Hematopoietic multipotent progenitor cell (in vitro differentiated cells): ENCODE measurements at regions not wholly inside any gene's neighbourhood (a gene's known extent, or its start where the extent isn't known, plus 50 kb on each side); places are given as distances from the start of the nearest gene placed in this dataset.
"Not testable (repeated sequence)": the region's sequence is repeated elsewhere in the genome, so short reads cannot be mapped to it uniquely, and the experiment has no call there.

ENCODE experiments used
- DNase-seq, 3 donors: peaks; one replicate each; pipeline ENCODE4 v3.0.0-alpha.2; 2011 to 2015; ENCODE audit warnings: low read depth in 2 of 3, low spot score in 2 of 3

DNA sequence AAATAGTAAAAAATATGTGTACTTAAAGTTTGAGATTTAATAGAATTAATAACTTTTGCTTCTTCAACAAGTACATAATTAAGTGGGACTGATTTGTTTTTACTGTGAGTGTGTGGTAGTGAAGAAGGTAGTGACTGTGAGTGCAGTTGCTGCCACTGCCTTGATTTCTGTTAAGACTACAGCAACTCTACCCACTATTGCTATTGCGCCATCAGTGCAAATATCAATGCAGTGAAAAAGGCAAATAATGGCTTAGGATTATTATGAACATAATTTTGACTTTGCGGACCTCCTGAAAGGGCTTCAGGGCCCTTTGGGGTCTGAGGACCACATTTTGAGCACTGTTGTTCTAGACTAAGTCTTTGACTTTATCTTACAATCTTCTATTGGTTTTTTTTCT is 112.0 kb upstream of the PITX1 start:
- DNase-seq = no peak

GRCh38 chr5:135143682-135144081 is 109.7 kb upstream of the PITX1 start:
- DNase-seq = not testable (repeated sequence)

- no peak for DNase-seq
Observed at GRCh38 chr5:135141303-135142268, 107.6 kb upstream of the PITX1 start.

- no peak for DNase-seq
Observed at GRCh38 chr5:135140446-135141204, 106.6 kb upstream of the PITX1 start.

GRCh38 chr5:135139381-135140134 is 105.5 kb upstream of the PITX1 start:
- DNase-seq = no peak

GRCh38 chr5:135138116-135138850 is 104.3 kb upstream of the PITX1 start:
- no peak for DNase-seq

DNA sequence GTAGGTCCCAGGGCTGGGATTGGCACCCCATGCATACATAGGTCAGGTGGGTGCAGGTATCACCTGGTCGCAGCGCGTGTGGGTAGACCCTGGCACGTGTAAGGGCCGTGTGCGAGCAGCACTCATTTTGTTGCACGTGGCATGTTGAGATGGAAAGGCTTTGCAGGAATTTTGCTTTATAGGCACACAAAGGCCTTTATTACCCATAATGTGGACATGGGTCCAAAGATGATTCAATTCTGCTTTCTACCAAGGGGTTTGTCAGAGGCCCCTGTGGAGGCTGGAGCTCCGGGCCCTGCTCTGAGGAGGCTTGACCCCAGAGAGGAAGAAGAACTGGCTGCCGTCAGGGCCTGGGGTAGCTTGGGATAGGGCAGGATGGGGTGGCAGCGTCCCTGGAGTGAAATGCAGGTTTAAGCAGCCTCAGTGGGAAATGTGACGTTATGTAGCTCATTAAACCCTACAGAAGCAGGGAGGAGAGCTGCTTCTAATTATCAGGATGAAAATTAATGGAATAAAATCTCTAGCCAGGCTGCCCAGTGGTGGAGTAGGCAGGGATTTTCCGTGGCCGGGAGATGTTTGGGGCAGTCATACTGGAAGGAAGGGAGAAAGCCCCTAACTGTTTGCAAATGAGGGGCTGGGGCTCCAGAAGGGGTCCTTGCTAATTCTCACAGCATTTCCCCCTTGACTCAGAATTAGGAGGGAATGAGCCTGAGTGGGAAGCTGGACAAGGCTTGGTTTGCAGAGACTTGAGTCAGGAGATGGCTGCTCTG is 103.3 kb upstream of the PITX1 start:
- no peak for DNase-seq

DNA sequence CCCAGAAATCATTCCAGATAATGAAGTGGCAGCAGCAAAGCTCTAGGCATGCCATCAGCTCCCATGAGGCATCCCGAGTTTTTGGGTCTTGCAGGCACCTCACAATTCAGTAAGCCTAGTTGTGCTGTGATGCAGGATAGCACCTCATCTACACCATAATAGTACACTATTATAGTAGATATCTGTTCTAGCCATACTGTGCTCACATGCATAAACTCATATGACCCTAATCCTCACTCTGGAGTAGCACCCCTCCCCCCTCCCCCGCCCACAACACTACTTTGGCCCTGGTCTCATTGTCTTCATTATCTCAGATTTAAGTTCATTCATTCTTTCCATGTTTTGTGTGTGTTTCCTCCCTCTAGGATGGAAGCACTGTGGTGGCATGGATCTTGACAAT is 102.5 kb upstream of the PITX1 start:
- no peak for DNase-seq

GRCh38 chr5:135135530-135136226 is 101.7 kb upstream of the PITX1 start:
- no peak for DNase-seq

DNA sequence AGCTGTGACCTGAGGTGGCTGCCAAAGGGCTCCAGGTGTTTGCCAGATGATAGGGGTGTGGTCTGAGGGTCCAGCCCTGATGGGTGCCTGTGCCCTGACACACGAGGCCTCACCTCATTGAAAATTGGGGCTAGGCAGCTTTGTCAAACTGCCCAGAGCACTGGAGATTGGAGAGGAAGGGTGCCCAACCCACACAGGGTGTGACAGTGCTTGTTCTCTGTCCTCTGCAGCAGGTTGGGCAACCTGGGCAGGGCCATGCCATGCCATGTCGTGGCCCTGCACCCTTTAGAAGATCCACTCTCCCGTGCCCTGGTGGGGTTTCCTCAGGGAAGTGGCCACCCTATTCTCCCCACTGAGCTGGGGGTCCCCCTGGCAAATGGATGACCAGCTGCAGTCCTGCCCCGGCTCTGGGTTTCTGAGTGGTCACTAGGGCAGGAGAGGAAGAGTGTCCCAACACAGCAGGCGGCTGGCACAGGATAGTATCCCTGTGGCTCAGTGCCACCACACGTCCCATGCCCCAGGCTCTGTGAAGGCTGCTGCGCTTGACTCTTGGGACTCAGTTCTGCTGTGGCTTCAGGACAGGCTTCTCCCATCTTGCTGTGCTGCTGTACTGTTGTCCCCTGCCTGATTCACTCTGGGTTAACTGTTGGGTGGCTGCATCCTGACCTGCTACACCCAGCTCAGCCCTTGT is 100.8 kb upstream of the PITX1 start:
- DNase-seq = no peak

DNA sequence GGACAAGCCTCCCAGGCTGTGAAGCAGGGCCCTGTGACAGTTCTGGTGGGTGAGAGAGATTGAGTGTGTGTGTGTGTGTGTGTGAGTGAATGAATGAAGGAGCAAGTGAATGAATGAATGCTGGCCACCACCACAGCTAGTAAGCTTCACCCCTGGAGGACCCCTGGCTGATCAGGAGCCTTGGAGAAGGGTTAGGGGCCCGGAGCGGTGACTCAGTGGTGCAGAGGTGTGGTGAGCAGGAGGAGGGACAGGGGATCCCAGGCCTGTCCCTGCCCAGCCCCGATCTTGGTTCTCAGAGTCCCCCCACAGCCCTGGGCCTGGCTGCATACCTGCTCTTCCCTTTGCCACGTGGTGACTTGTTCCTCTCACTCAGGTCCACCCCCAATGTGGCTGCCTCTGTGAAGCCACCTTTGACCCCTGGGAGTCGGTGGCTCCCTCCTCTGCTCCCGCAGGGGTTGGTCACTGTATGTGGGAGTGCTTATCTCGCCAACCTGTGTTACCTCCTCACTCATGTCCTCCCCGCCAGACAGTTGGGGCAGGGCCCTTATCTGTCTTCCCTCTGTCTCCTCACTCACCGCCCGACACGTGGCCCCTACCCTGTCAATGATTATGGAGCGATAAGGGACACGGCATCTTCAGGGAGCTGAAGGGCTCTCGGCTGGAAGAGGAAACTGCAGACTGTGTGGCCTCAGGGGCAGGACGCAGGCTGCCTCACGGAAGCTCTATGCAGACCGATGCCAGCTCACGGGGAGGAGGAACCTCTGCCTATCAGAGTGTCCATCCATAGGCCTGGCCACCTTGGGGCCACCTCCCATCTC is 99.9 kb upstream of the PITX1 start:
- DNase-seq = peak in 2 of 3 donors; percentile 9 to 15

- no peak for DNase-seq
Observed at GRCh38 chr5:135133181-135133580, 99.2 kb upstream of the PITX1 start.

- no peak for DNase-seq
Observed at GRCh38 chr5:135131801-135132680, 98.0 kb upstream of the PITX1 start.

- DNase-seq = no peak
Observed at GRCh38 chr5:135130261-135131215, 96.5 kb upstream of the PITX1 start.

DNA sequence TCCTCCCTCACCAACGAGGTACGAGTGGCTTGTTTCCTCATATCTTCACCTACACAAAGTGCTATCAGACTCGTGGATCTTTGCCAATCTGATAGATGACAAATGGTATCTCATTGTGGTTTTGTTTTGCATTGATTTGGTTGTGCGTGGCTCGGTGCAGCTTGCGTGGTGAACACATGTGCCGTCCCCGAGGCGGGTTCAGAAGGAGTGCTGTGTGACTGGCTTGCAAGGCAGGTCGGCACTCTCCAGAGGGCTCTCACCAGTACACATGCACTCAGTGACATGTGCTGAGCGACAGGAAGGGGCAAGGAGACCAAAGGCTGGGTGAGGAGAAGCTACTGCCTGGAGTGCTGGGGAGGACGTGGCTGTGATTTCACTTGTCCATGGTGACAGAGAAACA is 95.3 kb upstream of the PITX1 start:
- no peak for DNase-seq
